Kidney epithelial cell (primary cell): ENCODE measurements at regions not wholly inside any gene's neighbourhood (a gene's known extent, or its start where the extent isn't known, plus 50 kb on each side); places are given as distances from the start of the nearest gene placed in this dataset.

Experiments
- DNase-seq: peaks from one replicate; pipeline ENCODE4 v3.0.0-alpha.2; 2010; ENCODE audit warnings: low read depth
- H3K27me3 ChIP-seq: 2 replicates; pipeline ENCODE4 v1.6.0; 2011; ENCODE audit warnings: low read length; ENCODE audit not compliant: control insufficient read depth, insufficient read depth
- H3K36me3 ChIP-seq: 2 replicates; pipeline ENCODE4 v1.5.1; 2011; ENCODE audit warnings: low read length; ENCODE audit not compliant: control insufficient read depth, insufficient read depth
- H3K4me3 ChIP-seq: 2 replicates; pipeline ENCODE4 v1.5.1; 2011; ENCODE audit warnings: low read depth, mild to moderate bottlenecking, control low read depth, low read length
- CTCF ChIP-seq: IDR thresholded peaks from 2 replicates; pipeline ENCODE4 v1.5.1; 2011; ENCODE audit warnings: mild to moderate bottlenecking, moderate library complexity, low read length, control low read depth, inconsistent platforms; ENCODE audit not compliant: insufficient read depth, poor library complexity, severe bottlenecking

- DNase-seq: no peak
- Histone ChIP-seq H3K27me3 (no peaks in the 10 kb centered on the region), H3K4me3 (no peak overlapping the region), H3K36me3 (no peaks in the 10 kb centered on the region)
- no peak for TF ChIP-seq CTCF
Observed at GRCh38 chr16:62088731-62089410, 52.6 kb upstream of the CDH8 start.
